ELF-1 (cell line): ENCODE measurements at regions not wholly inside any gene's neighbourhood (a gene's known extent, or its start where the extent isn't known, plus 50 kb on each side); places are given as distances from the start of the nearest gene placed in this dataset.
"Not testable (repeated sequence)": the region's sequence is repeated elsewhere in the genome, so short reads cannot be mapped to it uniquely, and the experiment has no call there.

ENCODE experiments used
- DNase-seq: peaks from one replicate; pipeline ENCODE4 v3.0.0-alpha.2; 2016; ENCODE audit warnings: low read depth, low spot score

GRCh38 chr1:219434285-219434922 lies 178.5 kb downstream of the ZC3H11B start:
- no peak for DNase-seq

DNA sequence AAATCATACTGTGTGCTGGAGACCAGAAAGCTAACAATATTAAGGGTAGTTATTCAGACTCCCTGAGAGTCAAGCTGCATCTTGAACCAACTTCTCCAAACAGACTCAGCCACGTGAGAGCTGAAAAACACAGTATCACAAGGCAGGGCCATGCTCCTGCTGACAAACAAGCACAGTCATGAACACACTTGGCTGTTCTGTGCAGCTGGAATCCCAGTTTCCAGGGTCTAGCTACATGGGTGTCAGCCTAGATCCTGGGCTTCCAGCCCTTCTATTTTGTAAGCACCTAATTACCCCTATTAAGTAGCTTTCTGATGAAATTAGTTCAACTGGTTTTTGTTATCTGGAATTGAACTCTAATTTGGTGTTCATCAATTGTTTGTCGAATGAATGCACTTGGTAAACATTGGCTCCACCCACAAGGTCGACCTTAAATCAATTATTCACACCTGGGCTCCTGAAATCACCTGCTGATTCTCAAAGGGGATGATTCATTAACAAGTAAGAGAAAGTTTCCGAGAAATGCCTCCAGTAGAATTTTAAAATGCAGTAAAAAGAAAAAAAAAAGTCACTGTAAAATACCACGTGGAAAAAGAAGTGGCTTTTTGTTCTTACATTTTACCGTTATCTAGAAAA lies 179.3 kb downstream of the ZC3H11B start:
- no peak for DNase-seq

- no peak for DNase-seq
Measured at GRCh38 chr1:219433001-219433400, 179.9 kb downstream of the ZC3H11B start.

DNA sequence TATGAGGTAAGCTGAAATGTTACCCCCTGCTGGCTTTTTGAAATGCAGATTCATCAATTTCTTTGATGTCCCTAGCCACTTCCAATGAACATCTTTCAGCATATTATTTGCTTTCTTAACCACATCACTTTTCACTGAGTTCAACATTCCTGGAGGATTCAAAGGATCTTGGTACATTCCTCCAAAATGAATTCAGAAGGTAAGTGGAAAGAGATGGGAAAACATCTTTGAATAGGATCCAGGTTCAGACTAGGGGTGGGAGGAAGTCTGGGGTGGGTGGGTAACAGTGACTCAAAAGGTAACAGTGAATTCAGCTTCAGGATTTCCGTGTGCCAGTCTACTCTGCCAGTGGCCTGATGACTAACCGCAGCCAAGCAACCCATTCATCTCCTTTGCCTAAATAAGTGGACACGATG lies 180.7 kb downstream of the ZC3H11B start:
- no peak for DNase-seq

- no peak for DNase-seq
Measured at GRCh38 chr1:219430419-219430818, 182.5 kb downstream of the ZC3H11B start.

DNA sequence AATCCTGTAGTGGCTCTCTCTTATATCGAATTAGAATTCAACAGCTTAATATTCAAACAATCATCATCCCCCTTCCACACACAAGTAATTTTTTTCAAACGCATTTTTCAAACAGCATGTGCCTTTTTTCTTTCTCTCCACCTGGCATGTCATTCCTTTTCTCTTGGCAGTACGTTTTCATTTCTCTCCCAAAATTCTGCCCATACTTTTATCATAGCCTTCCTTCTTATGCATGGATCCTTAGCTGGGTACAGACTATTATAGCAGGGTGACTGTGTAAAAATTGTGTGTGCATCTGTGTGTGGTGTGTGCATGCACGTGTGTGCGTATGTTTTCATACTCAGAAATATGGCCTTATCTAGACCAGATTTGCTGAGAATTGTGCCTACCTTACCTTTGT lies 184.3 kb downstream of the ZC3H11B start:
- no peak for DNase-seq

DNA sequence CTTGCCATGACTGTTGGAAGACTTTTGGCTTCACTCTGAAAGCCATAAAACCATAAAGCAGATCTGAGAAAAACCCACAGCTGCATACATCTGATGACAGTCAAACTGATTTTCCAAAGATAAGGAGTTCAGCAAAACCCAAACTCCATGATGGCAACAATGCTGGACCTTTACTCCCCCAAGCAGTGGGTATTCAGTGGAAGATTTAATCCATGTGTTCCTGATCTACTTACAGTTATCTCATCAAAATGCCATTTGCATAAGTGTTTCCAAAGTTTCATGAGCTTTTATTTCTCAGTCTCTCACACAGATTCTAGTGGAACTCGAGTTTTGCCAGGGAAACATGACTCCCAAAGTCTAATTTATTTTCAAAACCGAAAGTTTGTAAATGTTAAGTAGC lies 184.9 kb downstream of the ZC3H11B start:
- no peak for DNase-seq

- DNase-seq, result no peak
Measured at GRCh38 chr1:219427403-219427802, 185.5 kb downstream of the ZC3H11B start.

GRCh38 chr1:219422811-219423598 lies 189.9 kb downstream of the ZC3H11B start:
- DNase-seq, result no peak

DNA sequence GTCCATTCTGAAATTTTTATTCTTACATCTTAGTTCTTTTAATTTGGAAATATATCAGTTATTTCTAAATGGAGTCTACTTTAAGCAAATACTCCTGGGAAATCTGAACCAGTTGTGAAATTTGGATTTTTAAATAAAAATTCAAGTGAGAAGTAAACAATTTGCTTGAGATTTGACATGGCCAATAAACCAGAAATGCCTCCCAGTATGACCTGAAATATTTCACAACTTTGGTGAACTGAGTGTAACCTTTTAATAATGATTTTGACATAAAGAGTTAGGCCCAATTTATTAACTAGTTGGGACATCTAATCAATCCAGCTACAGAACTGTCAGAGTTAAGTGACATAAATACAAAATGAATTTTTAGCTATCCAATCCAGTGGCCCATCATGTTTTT lies 192.0 kb downstream of the ZC3H11B start:
- DNase-seq, result no peak

- no peak for DNase-seq
Measured at GRCh38 chr1:219419860-219420259, 193.0 kb downstream of the ZC3H11B start.

DNA sequence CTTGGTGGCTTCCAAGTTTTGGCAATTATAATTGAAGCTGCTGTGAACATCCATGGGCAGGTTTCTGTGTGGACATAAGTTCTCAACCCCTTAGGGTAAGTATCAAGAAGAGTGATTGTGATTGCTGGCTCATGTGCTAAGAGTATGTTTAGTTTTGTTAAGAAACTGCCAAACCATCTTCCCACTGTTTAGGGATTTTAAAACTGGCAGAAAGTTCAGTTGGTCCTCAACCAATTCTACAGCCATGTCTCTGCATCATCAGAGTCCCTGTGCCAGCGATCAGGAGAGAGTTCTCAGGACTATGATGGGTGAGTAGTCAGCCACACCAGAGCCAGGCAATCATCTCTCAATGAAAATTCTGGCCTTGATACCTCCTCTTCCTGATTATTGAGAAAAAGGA lies 193.8 kb downstream of the ZC3H11B start:
- DNase-seq, result no peak

- no peak for DNase-seq
Measured at GRCh38 chr1:219417610-219418009, 195.3 kb downstream of the ZC3H11B start.

DNA sequence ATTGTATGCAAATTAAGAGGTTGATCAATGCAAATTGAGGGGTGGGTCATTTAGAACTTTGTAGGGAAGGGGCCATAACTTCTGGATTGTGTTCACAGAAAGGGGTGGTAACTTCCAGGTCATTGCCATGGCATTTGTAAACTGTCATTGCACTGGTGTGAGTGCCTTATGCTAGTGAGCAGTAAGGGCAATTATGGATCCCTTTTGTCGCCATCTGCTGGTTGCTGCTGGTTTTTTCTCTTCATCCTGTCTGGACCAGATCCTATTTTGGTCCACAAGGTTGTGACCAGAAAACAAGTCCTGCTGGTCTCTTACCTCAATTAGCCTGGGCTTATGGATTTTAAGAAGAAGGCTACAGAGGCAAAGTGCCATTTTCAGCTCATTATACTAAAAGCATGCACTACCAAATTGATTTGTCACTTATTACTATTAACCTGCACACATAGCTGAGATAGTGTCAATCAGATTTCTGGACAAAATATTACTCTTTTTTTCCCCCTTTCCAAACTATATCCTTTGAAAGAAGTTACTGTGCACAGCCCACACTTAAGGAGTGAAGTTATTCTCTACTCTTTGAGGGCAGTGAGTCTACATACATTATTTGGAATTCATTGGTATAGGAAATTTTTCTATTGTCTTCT lies 196.2 kb downstream of the ZC3H11B start:
- DNase-seq, result peak; percentile 75

GRCh38 chr1:219415915-219416314 lies 197.0 kb downstream of the ZC3H11B start:
- no peak for DNase-seq

GRCh38 chr1:219415433-219415832 lies 197.5 kb downstream of the ZC3H11B start:
- no peak for DNase-seq

GRCh38 chr1:219414250-219414649 lies 198.7 kb downstream of the ZC3H11B start:
- DNase-seq, result no peak

DNA sequence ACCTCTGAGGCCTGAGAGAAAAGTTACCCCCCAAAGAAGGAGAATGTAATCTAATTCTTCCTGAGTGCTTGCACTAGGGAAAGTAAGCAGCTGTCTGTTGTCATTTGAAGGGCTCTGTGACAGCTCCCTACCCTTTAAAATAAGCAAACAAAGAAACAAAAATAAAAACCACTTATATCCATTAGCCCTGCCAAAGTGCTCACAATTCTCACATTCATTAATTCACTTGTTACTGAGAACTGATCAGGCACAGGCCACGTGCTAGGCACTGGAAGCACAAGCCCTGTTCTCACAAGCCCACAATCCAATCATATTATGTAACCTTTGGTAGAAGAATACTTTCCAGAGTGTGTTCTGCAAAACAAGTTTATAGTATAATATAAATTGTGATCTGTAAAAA lies 199.4 kb downstream of the ZC3H11B start:
- DNase-seq, result no peak

DNA sequence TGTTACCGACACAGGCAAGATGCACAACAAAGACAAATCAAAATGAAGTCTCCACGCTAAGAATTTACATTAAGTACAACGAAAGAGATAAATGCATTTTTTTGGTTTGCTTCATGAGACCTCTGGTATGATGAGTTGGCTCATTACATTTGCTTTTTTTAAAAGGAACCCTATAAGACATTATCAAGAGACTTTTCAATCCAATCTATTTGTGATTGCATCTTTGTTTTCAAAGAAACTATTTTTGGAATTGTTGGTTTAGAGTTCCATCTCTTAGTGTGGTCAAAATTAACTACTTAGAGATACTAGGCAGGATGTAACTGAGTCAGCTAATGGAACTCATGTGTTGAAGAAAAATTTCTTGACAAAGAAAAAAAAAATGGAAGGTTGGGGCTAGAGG lies 200.1 kb downstream of the ZC3H11B start:
- DNase-seq, result no peak

DNA sequence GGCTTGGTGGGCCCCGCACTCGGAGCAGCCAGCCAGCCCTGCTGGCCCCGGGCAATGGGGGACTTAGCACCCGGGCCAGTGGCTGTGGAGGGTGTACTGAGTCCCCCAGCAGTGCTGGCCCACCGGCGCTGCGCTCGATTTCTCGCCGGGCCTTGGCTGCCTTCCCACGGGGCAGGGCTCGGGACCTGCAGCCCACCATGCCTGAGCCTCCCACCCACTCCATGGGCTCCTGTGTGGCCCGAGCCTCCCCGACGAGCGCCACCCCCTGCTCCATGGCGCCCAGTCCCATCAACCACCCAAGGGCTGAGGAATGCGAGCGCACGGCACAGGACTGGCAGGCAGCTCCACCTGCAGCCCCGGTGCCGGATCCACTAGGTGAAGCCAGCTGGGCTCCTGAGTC lies 202.2 kb downstream of the ZC3H11B start:
- not testable (repeated sequence) for DNase-seq

- DNase-seq, result no peak
Measured at GRCh38 chr1:219405531-219406331, 207.2 kb downstream of the ZC3H11B start.

- no peak for DNase-seq
Measured at GRCh38 chr1:219404629-219405028, 208.3 kb downstream of the ZC3H11B start.
